ENCODE measurements at regions not wholly inside any gene's neighbourhood (a gene's known extent, or its start where the extent isn't known, plus 50 kb on each side); places are given as distances from the start of the nearest gene placed in this dataset.

GRCh38 chr13:110826101-110826500 lies 88.8 kb downstream of the ANKRD10 start:
- no peak for DNase-seq
- no peak for TF ChIP-seq CTCF (IDR thresholded peaks at IDR 0.05)
- H3K27ac Mint-ChIP-seq, result no peak overlapping the region
- H3K4me1 Mint-ChIP-seq (ENCODE audit: low read depth), result no peaks in the 10 kb centered on the region
- no peaks in the 10 kb centered on the region for H3K9me3 Mint-ChIP-seq
- H3K4me3 Mint-ChIP-seq, result no peak overlapping the region
- H3K27me3 Mint-ChIP-seq (ENCODE audit: insufficient read depth), result peaks cover 17% of the 10 kb centered on the region
- no peaks in the 10 kb centered on the region for H3K36me3 Mint-ChIP-seq (ENCODE audit: low read depth)

- H3K27ac Mint-ChIP-seq, result no peak overlapping the region
- H3K9me3 Mint-ChIP-seq, result no peaks in the 10 kb centered on the region
- TF ChIP-seq CTCF (IDR thresholded peaks at IDR 0.05), result no peak
- H3K27me3 Mint-ChIP-seq (ENCODE audit: insufficient read depth), result peaks cover 19% of the 10 kb centered on the region
- H3K4me3 Mint-ChIP-seq, result no peak overlapping the region
- H3K36me3 Mint-ChIP-seq (ENCODE audit: low read depth), result no peaks in the 10 kb centered on the region
- H3K4me1 Mint-ChIP-seq (ENCODE audit: low read depth), result no peaks in the 10 kb centered on the region
- DNase-seq, result no peak
These were observed 87.8 kb downstream of the ANKRD10 start for GRCh38 chr13:110826861-110827672.
